Activated CD4-positive, alpha-beta T cell treated with anti-CD3 and anti-CD28 coated beads, Interleukin-10, Interleukin-2, amounts not matched to agents 100 ng/mL and 50 ng/mL, durations not matched to agents 16 hours and 8 hours (primary cell): ENCODE measurements at regions not wholly inside any gene's neighbourhood (a gene's known extent, or its start where the extent isn't known, plus 50 kb on each side); places are given as distances from the start of the nearest gene placed in this dataset.
"Not testable (repeated sequence)": the region's sequence is repeated elsewhere in the genome, so short reads cannot be mapped to it uniquely, and the experiment has no call there.

Experiments
- DNase-seq: peaks from one replicate; pipeline ENCODE4 v3.0.0-alpha.2; 2020

GRCh38 chr13:44747179-44747578 lies 171.0 kb upstream of the TSC22D1 start:
- no peak for DNase-seq

- DNase-seq, result no peak
These were observed 170.6 kb upstream of the TSC22D1 start for GRCh38 chr13:44746690-44747089.

DNA sequence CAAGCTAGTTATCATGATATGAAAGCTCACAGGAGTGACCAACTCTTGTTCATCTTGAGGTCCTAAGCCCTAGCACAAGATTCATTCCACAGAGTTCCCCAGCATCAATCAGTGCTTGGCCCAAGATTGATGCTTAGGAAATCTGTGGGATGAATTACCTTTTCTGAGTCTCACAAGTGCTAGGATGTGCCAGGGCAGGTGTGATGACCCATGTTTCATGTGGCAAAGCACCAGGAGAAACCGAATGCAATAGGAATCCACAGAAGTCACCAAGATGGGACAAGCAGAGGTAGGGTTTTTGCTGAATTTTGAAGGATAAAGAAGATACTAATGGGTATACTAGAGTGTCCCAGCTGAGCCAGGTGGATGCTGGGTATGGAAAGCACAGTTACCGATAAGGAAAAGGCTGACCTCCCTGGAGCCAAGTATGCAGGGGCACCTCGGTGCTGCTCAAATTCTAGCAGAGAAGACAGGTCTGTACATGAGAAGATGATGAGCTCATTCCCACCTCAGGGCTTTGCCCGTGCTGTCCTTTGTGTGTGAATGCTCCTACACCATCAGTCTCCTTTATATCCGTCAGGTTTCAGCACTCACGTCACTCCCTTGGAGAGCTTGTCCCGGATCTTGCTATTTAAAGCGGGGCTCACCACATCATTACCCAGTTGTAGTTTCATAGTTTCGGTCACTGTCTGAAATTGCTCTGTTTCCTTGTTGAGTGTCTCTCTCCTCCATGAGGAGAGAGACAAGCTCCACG lies 168.9 kb upstream of the TSC22D1 start:
- DNase-seq, result no peak

- DNase-seq, result no peak
These were observed 163.4 kb upstream of the TSC22D1 start for GRCh38 chr13:44739539-44739938.

DNA sequence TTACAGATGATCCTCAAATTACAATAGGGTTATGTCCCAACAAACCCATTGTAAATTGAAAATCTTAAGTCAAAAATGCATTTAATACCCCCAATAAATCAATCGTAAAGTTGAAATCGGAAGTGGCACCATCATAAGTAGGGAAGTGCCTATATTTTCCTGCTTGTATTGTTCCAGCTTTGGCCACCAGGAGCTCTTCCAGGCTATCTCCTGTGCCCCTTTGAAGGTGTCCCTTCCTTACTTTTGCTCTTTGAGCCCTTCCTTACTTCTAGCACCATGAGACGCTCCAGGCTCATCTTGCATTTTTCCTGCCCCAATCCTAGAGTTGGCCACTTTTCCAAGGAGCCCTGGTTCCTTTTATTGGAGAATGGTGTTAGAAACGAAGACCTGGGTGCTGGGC lies 163.0 kb upstream of the TSC22D1 start:
- DNase-seq, result no peak

DNA sequence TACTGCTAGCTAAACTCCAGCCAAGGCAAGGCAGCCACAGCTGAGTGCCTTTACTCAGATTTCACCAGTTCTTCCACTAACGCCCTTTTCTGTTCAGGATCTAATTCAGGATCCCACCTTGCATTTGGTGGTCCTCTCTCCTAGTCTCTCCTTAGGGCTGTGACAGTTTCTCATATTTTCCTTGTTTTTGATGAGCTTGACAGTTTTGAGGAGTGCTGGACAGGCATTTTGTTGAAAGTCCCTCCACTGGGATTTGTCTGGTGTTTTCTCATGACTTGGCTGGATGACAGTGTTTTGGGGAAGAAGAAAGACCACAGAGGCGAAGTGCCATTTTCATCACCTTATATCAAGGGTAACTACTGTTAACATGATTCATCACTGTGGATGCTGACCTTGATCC lies 162.3 kb upstream of the TSC22D1 start:
- DNase-seq, result no peak

- DNase-seq, result no peak
These were observed 159.7 kb upstream of the TSC22D1 start for GRCh38 chr13:44735806-44736205.

- no peak for DNase-seq
These were observed 158.1 kb upstream of the TSC22D1 start for GRCh38 chr13:44734201-44734707.

- no peak for DNase-seq
These were observed 156.5 kb upstream of the TSC22D1 start for GRCh38 chr13:44732503-44733098.

GRCh38 chr13:44730851-44731250 lies 154.7 kb upstream of the TSC22D1 start:
- no peak for DNase-seq

DNA sequence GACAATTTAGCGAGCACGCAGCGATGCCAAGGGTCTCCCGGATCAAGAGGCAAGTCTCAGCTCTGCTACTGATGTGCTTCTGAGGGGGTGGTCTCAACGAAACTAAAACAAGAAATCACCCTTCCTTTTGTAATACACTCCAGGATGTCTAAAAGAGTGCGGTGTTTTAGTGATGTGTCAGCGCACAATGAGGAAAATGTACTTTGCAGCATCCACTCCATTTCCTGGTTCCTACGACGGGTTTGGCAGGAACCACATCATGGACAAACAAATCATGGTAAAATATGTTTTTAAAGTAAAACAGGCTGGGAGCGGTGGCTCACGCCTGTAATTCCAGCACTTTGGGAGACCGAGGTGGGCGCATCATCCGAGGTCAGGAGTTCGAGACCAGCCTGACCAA lies 154.0 kb upstream of the TSC22D1 start:
- no peak for DNase-seq

GRCh38 chr13:44727591-44727990 lies 151.5 kb upstream of the TSC22D1 start:
- not testable (repeated sequence) for DNase-seq

DNA sequence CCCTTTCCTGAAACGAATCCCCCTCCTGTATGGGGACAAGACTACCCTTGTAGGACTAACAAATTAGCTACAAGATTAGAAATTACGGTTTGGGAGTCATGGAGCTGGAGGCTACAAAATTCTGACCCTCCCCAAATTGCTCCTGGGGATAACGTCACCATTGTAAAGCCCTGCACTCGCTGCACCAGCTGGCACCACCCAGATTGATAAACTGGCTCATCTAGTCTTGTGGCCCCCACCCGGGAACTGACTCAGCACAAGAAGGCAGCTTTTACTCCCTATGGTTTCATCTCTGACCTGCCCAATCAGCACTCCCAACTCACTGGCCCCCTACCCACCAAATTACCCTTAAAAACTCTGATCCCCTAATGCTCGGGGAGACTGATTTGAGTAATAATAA lies 150.6 kb upstream of the TSC22D1 start:
- DNase-seq, result no peak

GRCh38 chr13:44726214-44726613 lies 150.1 kb upstream of the TSC22D1 start:
- no peak for DNase-seq

DNA sequence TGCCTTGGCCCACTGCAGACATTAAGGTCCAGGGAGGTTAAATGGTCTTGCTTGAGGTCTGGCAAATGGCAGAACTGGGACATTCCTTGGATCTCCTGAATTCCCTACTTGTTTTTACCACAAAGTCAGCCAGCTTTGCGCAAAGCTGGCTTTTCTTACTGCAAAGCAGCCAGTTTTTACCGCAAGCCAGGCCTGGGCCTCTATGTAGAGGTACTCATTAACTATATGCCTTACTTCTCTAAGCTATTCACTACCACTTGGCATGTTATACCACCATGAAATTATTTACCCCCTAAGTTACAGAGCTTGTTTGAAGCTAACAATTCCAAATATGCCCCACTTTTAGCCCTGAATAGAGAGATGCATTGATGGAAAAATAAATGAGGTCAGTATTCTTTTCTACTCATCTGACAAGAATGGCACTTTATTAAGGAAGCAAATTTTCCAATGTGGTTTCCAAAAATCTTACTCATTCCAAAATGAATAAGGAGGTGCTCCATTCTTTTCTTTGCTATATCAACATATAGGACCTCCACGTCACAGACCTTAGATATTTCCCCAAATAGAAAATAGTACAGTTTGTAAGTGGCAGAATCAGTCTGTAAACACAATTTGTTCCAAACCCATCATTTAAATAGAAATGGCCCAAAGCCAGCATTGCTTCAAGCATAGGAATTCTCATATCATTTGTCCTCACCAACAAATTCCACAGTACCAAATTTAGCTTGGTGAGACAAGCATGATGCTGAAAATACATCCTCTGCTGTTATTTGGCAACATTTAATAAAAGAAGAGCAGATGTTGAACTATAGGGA lies 143.9 kb upstream of the TSC22D1 start:
- no peak for DNase-seq

DNA sequence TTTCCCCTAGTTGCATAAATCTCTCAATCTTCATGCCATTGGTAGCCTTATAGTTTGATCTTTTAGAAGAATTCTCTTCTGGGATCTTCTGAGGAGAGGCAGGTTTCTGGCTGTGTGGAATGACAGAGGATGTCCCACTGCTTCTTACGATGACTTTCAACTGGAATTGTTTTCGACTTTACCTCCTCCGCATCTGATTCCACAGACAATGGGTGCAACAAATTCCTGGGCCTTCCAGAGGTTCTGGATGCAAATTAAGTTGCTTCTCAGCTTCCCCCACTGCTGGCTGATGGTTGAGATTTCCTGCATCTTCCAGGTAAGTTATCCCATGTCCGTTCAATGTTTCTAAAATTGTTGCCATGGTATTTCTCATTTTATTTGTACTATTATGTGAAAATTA lies 142.3 kb upstream of the TSC22D1 start:
- no peak for DNase-seq

GRCh38 chr13:44715287-44716230 lies 139.4 kb upstream of the TSC22D1 start:
- DNase-seq, result no peak

DNA sequence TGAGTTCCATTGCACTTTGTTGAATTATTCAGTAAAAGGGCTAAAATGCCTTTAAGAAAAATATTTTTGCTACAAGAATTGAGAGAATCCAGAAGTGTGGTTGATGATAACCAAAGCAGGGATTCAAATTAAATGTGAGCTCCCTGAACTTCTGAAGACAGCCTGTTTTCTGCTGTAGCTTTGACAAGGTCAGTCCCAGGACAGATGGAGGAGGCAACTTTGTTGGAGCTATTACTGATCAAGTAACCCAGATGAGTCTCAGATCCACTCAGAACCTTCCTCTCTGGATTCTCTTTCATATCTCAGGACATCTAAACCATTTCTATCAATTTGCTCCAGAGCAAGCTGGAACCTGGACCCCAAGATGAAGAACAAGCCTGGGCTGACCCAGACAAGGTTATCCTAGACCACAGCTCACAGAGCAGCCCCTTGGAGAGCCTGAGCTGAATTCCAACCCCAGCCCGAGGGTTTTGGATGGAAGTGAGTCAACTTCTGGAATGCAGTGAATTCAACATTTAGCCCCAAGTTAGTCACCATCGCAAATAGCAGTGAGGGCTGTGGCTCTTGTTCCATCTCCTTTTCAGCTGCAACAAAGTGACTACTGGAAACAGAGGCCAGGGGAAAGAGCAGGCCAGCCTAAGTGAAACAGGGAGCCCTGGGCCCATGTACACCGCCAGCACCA lies 137.8 kb upstream of the TSC22D1 start:
- no peak for DNase-seq

DNA sequence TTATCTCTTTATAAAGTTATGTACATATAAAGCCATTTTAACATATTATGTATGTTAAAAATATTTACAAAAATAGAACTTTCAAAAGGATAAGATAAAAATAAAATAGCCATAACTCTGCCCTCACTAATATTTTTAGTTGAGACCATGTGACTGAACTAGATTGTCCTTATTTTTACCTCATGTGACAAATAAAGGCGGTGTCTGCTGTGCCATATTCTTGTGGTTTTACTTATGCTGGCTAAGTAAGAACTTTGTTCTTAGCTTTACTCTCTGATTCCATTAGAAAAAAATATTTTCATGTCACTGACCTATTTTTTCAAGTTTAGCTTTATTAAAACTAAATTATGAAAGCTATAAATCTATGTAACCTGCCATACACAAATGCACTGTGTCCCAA lies 135.6 kb upstream of the TSC22D1 start:
- no peak for DNase-seq

DNA sequence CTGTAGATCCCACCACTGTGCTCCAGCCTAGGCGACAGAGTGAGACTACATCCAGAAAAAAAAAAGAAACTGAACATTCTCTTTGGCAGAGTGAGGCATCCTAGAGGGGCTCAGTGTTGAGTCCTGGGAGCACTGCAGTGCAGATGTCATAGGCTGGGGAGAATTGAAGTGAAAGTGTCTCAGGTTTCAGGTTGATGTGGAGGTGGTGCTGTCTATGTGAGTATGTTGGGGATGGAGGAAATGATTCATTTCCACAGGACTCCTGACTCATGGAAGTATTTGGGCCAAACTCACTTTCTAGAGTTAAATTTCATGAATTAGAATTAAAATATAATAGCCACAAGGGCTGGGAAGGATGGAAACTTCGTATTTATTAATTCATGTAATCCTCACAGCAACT lies 134.4 kb upstream of the TSC22D1 start:
- DNase-seq, result peak; percentile 74

- not testable (repeated sequence) for DNase-seq
These were observed 128.7 kb upstream of the TSC22D1 start for GRCh38 chr13:44704811-44705210.

DNA sequence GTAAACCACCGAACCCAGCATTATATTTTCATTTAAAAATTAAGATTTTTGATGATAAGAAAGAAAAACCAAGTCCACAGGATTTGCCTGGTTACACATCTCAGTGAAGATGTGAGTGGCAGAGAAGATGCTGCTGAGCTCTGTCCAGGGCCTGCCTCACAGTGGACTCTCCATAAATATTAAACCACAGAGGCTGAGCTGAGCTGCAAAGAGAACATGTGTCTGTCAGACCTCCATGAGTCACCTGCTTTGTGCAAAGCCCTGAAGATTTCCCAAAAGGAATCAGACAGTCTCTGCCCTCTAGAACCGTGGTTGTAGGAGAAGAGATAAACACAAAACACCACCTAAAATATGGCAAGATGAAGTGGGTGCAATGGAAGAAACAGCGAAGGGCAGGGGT lies 127.2 kb upstream of the TSC22D1 start:
- DNase-seq, result no peak
